Osteocyte (in vitro differentiated cells): ENCODE measurements at regions not wholly inside any gene's neighbourhood (a gene's known extent, or its start where the extent isn't known, plus 50 kb on each side); places are given as distances from the start of the nearest gene placed in this dataset.

ENCODE experiments used
- DNase-seq: peaks from one replicate; pipeline ENCODE4 v3.0.0; 2021; ENCODE audit warnings: mixed read lengths; ENCODE audit not compliant: unreplicated experiment; ENCODE audit errors: extremely low spot score
- H3K27ac Mint-ChIP-seq: one replicate; pipeline ENCODE4 v1.8.0; 2021; ENCODE audit warnings: mild to moderate bottlenecking, mixed read lengths; ENCODE audit not compliant: unreplicated experiment
- H3K27me3 Mint-ChIP-seq: one replicate; pipeline ENCODE4 v1.8.0; 2021; ENCODE audit warnings: mixed read lengths; ENCODE audit not compliant: unreplicated experiment
- H3K36me3 Mint-ChIP-seq: one replicate; pipeline ENCODE4 v1.8.0; 2021; ENCODE audit warnings: mixed read lengths; ENCODE audit not compliant: unreplicated experiment
- H3K4me1 Mint-ChIP-seq: one replicate; pipeline ENCODE4 v1.8.0; 2021; ENCODE audit warnings: mixed read lengths; ENCODE audit not compliant: unreplicated experiment
- H3K4me3 Mint-ChIP-seq: one replicate; pipeline ENCODE4 v1.8.0; 2021; ENCODE audit warnings: mild to moderate bottlenecking, moderate library complexity, mixed read lengths; ENCODE audit not compliant: unreplicated experiment
- H3K9me3 Mint-ChIP-seq: one replicate; pipeline ENCODE4 v1.8.0; 2021; ENCODE audit warnings: mixed read lengths; ENCODE audit not compliant: unreplicated experiment
- CTCF ChIP-seq: fragments of 200-600 bp; sonication (generic); IDR thresholded peaks from 2 replicates; pipeline ENCODE4 v1.5.0; 2021; ENCODE audit warnings: antibody characterized with exemption, mild to moderate bottlenecking, moderate library complexity

DNA sequence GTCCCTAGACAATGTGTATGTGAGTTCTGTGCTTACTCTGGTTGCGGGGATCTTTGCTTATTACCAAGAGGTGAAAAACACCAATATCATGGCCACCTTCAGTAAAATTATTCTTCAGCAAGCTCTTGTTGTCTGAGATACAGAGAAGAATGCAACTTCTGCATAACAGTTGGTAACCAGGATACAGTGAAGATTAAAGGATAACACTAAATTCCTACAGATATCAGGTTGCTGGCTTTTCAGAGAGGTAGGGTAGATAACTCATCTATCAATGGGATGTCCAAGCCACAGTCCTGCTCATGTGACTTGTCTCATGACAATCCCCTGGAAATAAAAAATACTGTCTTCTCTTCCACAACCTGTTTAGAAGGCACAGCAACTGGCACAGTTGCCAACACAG lies 308.5 kb downstream of the TNS1 start:
- peaks cover 14% of the 10 kb centered on the region for H3K36me3 Mint-ChIP-seq

GRCh38 chr2:217693363-217693762 lies 309.4 kb downstream of the TNS1 start:
- no peak for DNase-seq
- Mint-ChIP-seq H3K9me3 (peaks cover 21% of the 10 kb centered on the region), H3K27ac (peak overlapping the region; percentile 98), H3K27me3 (no peaks in the 10 kb centered on the region), H3K36me3 (peaks cover 13% of the 10 kb centered on the region), H3K4me1 (peaks cover 61% of the 10 kb centered on the region), H3K4me3 (no peak overlapping the region)
- TF ChIP-seq CTCF: no peak

More for the DNA sequence above, 308.5 kb downstream of the TNS1 start:
- H3K27me3 Mint-ChIP-seq: no peaks in the 10 kb centered on the region
- no peak for TF ChIP-seq CTCF
- no peak for DNase-seq
- peaks cover 21% of the 10 kb centered on the region for H3K9me3 Mint-ChIP-seq
- H3K4me1 Mint-ChIP-seq: peaks cover 55% of the 10 kb centered on the region
- no peak overlapping the region for H3K4me3 Mint-ChIP-seq
- H3K27ac Mint-ChIP-seq: peak overlapping the region; percentile 98

DNA sequence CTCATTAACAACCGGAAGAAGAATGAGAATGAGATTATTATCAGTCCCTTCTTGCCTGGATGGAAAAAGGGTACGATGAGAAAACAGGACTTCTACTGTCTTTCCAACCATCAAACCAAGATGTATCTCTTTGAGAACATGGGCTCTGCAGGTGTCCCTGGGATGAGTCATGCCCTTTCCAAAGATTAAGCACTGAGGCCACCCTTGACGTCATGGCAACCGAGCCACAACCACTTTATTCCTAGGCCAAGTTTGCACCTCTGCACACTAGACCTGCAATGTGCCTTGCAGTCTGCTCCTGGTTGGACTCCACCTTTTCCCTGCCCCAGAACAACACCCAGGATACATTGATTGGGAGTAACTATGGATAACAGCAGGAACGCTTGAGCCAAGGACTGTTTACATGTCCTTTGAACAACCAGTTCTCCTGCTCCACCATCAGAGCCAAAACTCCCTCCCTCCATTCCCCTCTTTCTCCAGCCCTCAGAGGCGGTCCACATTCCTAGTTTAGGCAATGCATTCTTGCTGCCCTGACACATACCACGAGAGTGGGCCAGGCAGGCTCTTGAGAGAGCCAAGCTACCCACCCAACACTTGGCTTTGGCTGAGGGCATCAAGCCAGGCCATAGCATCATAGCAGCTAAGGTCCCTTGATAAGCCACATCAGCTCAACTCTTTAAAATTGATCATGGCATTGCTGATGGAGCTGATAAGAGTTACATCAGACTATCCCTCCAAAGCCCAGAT lies 310.7 kb downstream of the TNS1 start:
- TF ChIP-seq CTCF: no peak
- no peak overlapping the region for H3K4me3 Mint-ChIP-seq
- H3K9me3 Mint-ChIP-seq: peaks cover 12% of the 10 kb centered on the region
- DNase-seq: no peak
- peaks cover 10% of the 10 kb centered on the region for H3K36me3 Mint-ChIP-seq
- peak overlapping the region; percentile 63 for H3K27ac Mint-ChIP-seq
- H3K27me3 Mint-ChIP-seq: no peaks in the 10 kb centered on the region
- H3K4me1 Mint-ChIP-seq: peaks cover 70% of the 10 kb centered on the region

GRCh38 chr2:217691516-217691915 lies 311.3 kb downstream of the TNS1 start:
- Mint-ChIP-seq H3K9me3 (peaks cover 10% of the 10 kb centered on the region), H3K4me3 (no peak overlapping the region), H3K27ac (peak overlapping the region; percentile 53), H3K36me3 (peaks cover 10% of the 10 kb centered on the region), H3K27me3 (no peaks in the 10 kb centered on the region), H3K4me1 (peaks cover 74% of the 10 kb centered on the region)
- TF ChIP-seq CTCF: no peak
- DNase-seq: no peak

DNA sequence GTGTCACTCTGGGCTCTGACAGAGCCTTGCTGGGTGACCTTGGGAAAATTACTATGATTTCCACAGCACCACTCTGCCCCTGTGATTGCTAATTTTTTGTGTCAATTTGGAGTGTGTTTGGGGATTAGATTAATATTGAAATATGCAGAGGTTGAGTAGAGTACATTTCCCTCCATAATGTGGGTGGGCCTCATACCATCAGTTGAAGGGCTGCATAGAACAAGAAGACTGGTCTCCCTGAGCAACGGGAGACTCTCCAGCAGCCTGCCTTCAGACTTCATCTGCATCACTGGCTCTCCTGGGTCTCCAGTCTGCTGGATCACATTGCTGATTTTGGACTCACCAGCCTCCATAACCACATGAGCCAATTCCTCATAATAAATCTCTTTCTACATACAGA lies 313.7 kb downstream of the TNS1 start:
- Mint-ChIP-seq H3K36me3 (peaks cover 7% of the 10 kb centered on the region), H3K9me3 (peaks cover 10% of the 10 kb centered on the region), H3K27ac (peak overlapping the region; percentile 83), H3K27me3 (no peaks in the 10 kb centered on the region), H3K4me3 (no peak overlapping the region), H3K4me1 (peaks cover 80% of the 10 kb centered on the region)
- no peak for TF ChIP-seq CTCF
- DNase-seq: no peak
